Liver (tissue), 8 donors: ENCODE measurements at regions not wholly inside any gene's neighbourhood (a gene's known extent, or its start where the extent isn't known, plus 50 kb on each side); places are given as distances from the start of the nearest gene placed in this dataset.

Source experiments
- DNase-seq: peaks from one replicate; pipeline ENCODE4 v3.0.0-alpha.2; 2017; ENCODE audit warnings: low spot score
- H3K27ac ChIP-seq, 2 donors: one replicate each; pipeline ENCODE4 v1.7.0; 2013; ENCODE audit warnings: inconsistent platforms in 2 of 2, low read length in 2 of 2, control low read depth in 1 of 2, low read depth in 1 of 2, mild to moderate bottlenecking in 1 of 2
- H3K27me3 ChIP-seq, 4 donors: one replicate each; pipeline versions ENCODE4 v1.6.1 to v1.7.0; 2013; ENCODE audit warnings: low read length in 3 of 4, inconsistent platforms in 1 of 4, mild to moderate bottlenecking in 1 of 4, moderate library complexity in 1 of 4; ENCODE audit not compliant: control insufficient read depth in 4 of 4, insufficient read depth in 4 of 4
- H3K36me3 ChIP-seq, 4 donors: one replicate each; pipeline versions ENCODE4 v1.6.1 to v1.7.0; 2013; ENCODE audit warnings: low read length in 3 of 4, mild to moderate bottlenecking in 3 of 4, low read depth in 1 of 4, moderate library complexity in 1 of 4; ENCODE audit not compliant: control insufficient read depth in 4 of 4, insufficient read depth in 3 of 4
- H3K4me1 ChIP-seq, 4 donors: one replicate each; pipeline versions ENCODE4 v1.6.1 to v1.7.0; 2013; ENCODE audit warnings: low read length in 3 of 4, mild to moderate bottlenecking in 3 of 4, moderate library complexity in 1 of 4; ENCODE audit not compliant: control insufficient read depth in 4 of 4, insufficient read depth in 4 of 4
- H3K4me3 ChIP-seq, 3 donors: one replicate each; pipeline versions ENCODE4 v1.6.1 to v1.7.0; 2013; ENCODE audit warnings: low read length in 3 of 3, control low read depth in 1 of 3, low read depth in 1 of 3, mild to moderate bottlenecking in 1 of 3
- H3K9ac ChIP-seq, 2 donors: one replicate each; pipeline ENCODE4 v1.7.0; 2013; ENCODE audit warnings: low read length in 2 of 2, mild to moderate bottlenecking in 2 of 2, moderate library complexity in 2 of 2, control low read depth in 1 of 2, low read depth in 1 of 2
- H3K9me3 ChIP-seq, 4 donors: one replicate each; pipeline versions ENCODE4 v1.6.1 to v1.7.0; 2013; ENCODE audit warnings: low read length in 3 of 4; ENCODE audit not compliant: control insufficient read depth in 4 of 4
- ATF3 ChIP-seq: IDR thresholded peaks from 2 replicates; pipeline ENCODE4 v1.6.1; 2016; ENCODE audit warnings: antibody characterized with exemption
- CTCF ChIP-seq: fragments of 150-350 bp; IDR thresholded peaks from 2 replicates; pipeline ENCODE4 v1.5.1; 2017; ENCODE audit warnings: improper control_type of control experiment, low read depth, low read length; ENCODE audit not compliant: missing input control
- FOXA1 ChIP-seq: IDR thresholded peaks from 2 replicates; pipeline ENCODE4 v1.6.1; 2016; ENCODE audit warnings: antibody characterized with exemption
- FOXA2 ChIP-seq: IDR thresholded peaks from 2 replicates; pipeline ENCODE4 v1.6.1; 2016; ENCODE audit warnings: antibody characterized with exemption
- GABPA ChIP-seq, 2 donors: IDR thresholded peaks in 1 of 2; conservative IDR thresholded peaks in 1 of 2; 2 replicates each; pipeline ENCODE4 v1.6.1; 2016; ENCODE audit warnings: antibody characterized with exemption in 2 of 2, mild to moderate bottlenecking in 1 of 2, moderate library complexity in 1 of 2
- HNF4A ChIP-seq, 2 donors: conservative IDR thresholded peaks; 2 replicates each; pipeline ENCODE4 v1.6.1; 2016; ENCODE audit warnings: antibody characterized with exemption in 2 of 2, mild to moderate bottlenecking in 2 of 2
- HNF4G ChIP-seq: IDR thresholded peaks from 2 replicates; pipeline ENCODE4 v1.6.1; 2016; ENCODE audit warnings: antibody characterized with exemption
- MAX ChIP-seq: IDR thresholded peaks from 2 replicates; pipeline ENCODE4 v1.6.1; 2016; ENCODE audit warnings: antibody characterized with exemption
- NR2F2 ChIP-seq: IDR thresholded peaks from 2 replicates; pipeline ENCODE4 v1.6.1; 2016; ENCODE audit warnings: antibody characterized with exemption
- RAD21 ChIP-seq, 2 donors: IDR thresholded peaks; 2 replicates each; pipeline ENCODE4 v1.6.1; 2016; ENCODE audit warnings: antibody characterized with exemption in 2 of 2, mild to moderate bottlenecking in 2 of 2
- REST ChIP-seq: IDR thresholded peaks from 2 replicates; pipeline ENCODE4 v1.6.1; 2016; ENCODE audit warnings: antibody characterized with exemption, mild to moderate bottlenecking
- RXRA ChIP-seq, 2 donors: IDR thresholded peaks; 2 replicates each; pipeline ENCODE4 v1.6.1; 2017 to 2018; ENCODE audit warnings: antibody characterized with exemption in 2 of 2, mild to moderate bottlenecking in 1 of 2
- SP1 ChIP-seq: IDR thresholded peaks from 2 replicates; pipeline ENCODE4 v1.6.1; 2018; ENCODE audit warnings: antibody characterized with exemption, mild to moderate bottlenecking
- TAF1 ChIP-seq: conservative IDR thresholded peaks from 2 replicates; pipeline ENCODE4 v1.6.1; 2016; ENCODE audit warnings: antibody characterized with exemption, mild to moderate bottlenecking
- YY1 ChIP-seq: IDR thresholded peaks from 2 replicates; pipeline ENCODE4 v1.6.1; 2016; ENCODE audit warnings: antibody characterized with exemption, mild to moderate bottlenecking
- ZBTB33 ChIP-seq: IDR thresholded peaks from 2 replicates; pipeline ENCODE4 v1.6.1; 2016; ENCODE audit warnings: antibody characterized with exemption
- WGBS: extraction: QIAGEN DNeasy Blood & Tissue Kit; methylation state at CpG from one replicate; pipeline ENCODE4 v1.1.7; 2013; 5-methylcytosine and 5-hydroxymethylcytosine counted together
- donor health status: healthy.
- donor health status: healthy.
- donor health status: healthy.
- donor health status: healthy.
- donor health status: healthy.

GRCh38 chr2:88258208-88258607 is 88.1 kb downstream of the THNSL2 start:
- 85% methylated on average over 2 of the region's 2 CpGs for WGBS
- H3K9me3 ChIP-seq = no peaks in the 10 kb centered on the region
- no peak for TF ChIP-seq ATF3
- no peak for TF ChIP-seq TAF1
- no peak for TF ChIP-seq HNF4A (conservative IDR thresholded peaks at IDR 0.05)
- H3K4me1 ChIP-seq = no peaks in the 10 kb centered on the region
- no peak for DNase-seq
- no peaks in the 10 kb centered on the region for H3K36me3 ChIP-seq
- H3K4me3 ChIP-seq = no peak overlapping the region
- H3K27me3 ChIP-seq = no peaks in the 10 kb centered on the region
- H3K27ac ChIP-seq = no peak overlapping the region
- no peak overlapping the region for H3K9ac ChIP-seq

GRCh38 chr2:88254437-88255091 is 84.4 kb downstream of the THNSL2 start:
- H3K4me1 ChIP-seq = no peaks in the 10 kb centered on the region
- DNase-seq = no peak
- no peak overlapping the region for H3K27ac ChIP-seq
- H3K9me3 ChIP-seq = no peaks in the 10 kb centered on the region
- WGBS = 56% methylated on average over 3 of the region's 3 CpGs
- H3K4me3 ChIP-seq = no peak overlapping the region
- TF ChIP-seq ZBTB33 = no peak
- TF ChIP-seq ATF3 = no peak
- TF ChIP-seq FOXA2 = no peak
- no peak for TF ChIP-seq FOXA1
- TF ChIP-seq NR2F2 = no peak
- TF ChIP-seq REST = no peak
- TF ChIP-seq TAF1 = no peak
- no peak for TF ChIP-seq RAD21 (IDR thresholded peaks at IDR 0.05)
- no peak for TF ChIP-seq CTCF
- no peak for TF ChIP-seq MAX
- TF ChIP-seq HNF4G = no peak
- TF ChIP-seq HNF4A (conservative IDR thresholded peaks at IDR 0.05) = no peak
- TF ChIP-seq GABPA (IDR thresholded peaks at IDR 0.05 in 1 of 2, conservative IDR thresholded peaks at IDR 0.05 in 1 of 2) = no peak
- TF ChIP-seq RXRA (IDR thresholded peaks at IDR 0.05) = no peak
- TF ChIP-seq SP1 = no peak
- TF ChIP-seq YY1 = no peak
- no peaks in the 10 kb centered on the region for H3K27me3 ChIP-seq
- H3K9ac ChIP-seq = no peak overlapping the region
- H3K36me3 ChIP-seq = no peaks in the 10 kb centered on the region
